GM10266 (cell line): ENCODE measurements at regions not wholly inside any gene's neighbourhood (a gene's known extent, or its start where the extent isn't known, plus 50 kb on each side); places are given as distances from the start of the nearest gene placed in this dataset.
"Not testable (repeated sequence)": the region's sequence is repeated elsewhere in the genome, so short reads cannot be mapped to it uniquely, and the experiment has no call there.

Experiments
- DNase-seq: peaks from one replicate; pipeline ENCODE4 v3.0.0; 2012; ENCODE audit errors: extremely low spot score
- TF ChIP-seq, protein P1 (sequence below): IDR thresholded peaks from 2 replicates; pipeline ENCODE4 v1.5.1; 2012; ENCODE audit warnings: mild to moderate bottlenecking, low read depth; ENCODE audit not compliant: control insufficient read depth, insufficient read depth; ENCODE audit errors: missing control alignments

GRCh38 chr18:78828131-78828530 is 151.5 kb upstream of the SALL3 start:
- TF ChIP-seq, protein P1, sequence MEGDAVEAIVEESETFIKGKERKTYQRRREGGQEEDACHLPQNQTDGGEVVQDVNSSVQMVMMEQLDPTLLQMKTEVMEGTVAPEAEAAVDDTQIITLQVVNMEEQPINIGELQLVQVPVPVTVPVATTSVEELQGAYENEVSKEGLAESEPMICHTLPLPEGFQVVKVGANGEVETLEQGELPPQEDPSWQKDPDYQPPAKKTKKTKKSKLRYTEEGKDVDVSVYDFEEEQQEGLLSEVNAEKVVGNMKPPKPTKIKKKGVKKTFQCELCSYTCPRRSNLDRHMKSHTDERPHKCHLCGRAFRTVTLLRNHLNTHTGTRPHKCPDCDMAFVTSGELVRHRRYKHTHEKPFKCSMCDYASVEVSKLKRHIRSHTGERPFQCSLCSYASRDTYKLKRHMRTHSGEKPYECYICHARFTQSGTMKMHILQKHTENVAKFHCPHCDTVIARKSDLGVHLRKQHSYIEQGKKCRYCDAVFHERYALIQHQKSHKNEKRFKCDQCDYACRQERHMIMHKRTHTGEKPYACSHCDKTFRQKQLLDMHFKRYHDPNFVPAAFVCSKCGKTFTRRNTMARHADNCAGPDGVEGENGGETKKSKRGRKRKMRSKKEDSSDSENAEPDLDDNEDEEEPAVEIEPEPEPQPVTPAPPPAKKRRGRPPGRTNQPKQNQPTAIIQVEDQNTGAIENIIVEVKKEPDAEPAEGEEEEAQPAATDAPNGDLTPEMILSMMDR, result no peak
- DNase-seq, result no peak

DNA sequence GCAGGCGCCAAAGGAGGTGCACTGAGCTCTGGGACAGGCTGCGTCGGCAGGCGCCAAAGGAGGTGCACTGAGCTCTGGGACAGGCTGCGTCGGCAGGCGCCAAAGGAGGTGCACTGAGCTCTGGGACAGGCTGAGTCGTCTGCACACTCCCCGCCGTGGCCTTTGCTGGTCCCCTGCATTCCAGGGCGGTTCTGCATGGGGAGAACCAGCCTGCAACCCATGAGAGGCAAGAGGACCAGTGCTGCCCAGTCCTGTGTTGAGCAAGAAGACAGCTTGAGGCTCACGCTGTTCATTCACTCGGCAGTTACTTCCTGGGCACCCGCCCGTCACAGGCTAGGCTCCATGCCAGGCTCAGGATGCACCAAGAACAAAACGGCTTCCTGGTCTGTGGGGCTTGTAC is 150.6 kb upstream of the SALL3 start:
- DNase-seq, result not testable (repeated sequence)

GRCh38 chr18:78830161-78830560 is 149.5 kb upstream of the SALL3 start:
- TF ChIP-seq, protein P1, result no peak
- no peak for DNase-seq

DNA sequence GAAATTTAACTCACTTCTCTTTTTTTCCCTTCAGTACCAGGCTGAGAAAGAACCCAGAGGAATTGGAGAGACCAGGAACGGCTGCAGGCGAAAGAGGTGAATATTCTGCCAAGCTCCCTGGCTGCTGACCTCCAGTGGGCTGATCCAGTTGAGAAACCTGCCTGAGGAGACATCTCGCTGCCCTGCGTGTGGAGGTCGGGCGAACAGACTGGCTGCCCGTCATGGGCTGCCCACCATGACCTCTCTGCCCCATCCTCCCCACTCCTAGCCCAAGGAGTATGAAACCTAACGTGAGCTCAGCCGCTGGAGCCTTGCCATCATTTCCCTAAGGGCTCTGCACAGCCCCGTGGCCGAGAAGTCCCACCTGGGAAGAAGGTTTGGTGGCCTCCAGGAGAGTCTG is 148.8 kb upstream of the SALL3 start:
- no peak for DNase-seq
- TF ChIP-seq, protein P1, result no peak

- no peak for DNase-seq
Measured at GRCh38 chr18:78831603-78832002, 148.0 kb upstream of the SALL3 start.

DNA sequence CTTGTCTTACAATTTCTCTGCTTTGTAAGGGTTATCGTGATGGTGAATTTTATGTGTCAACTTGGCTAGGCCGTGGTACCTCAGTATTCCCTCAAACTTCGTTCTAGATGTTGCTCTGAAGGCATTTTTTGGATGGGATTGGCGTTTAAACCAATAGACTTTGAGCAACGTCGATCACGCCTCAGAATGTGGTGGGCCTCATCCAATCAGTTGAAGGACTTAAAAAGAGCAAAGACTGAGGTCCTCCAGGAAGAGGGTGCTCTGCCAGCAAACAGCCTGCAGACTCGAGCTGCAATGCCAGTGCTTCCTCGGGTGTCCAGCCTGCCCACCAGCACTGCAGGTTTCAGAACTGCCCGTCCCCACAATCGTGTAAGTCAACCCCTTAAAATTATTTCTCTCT is 145.8 kb upstream of the SALL3 start:
- no peak for DNase-seq
- TF ChIP-seq, protein P1, result no peak

More at GRCh38 chr18:78831603-78832002, 148.0 kb upstream of the SALL3 start:
- TF ChIP-seq, protein P1, result no peak

GRCh38 chr18:78836838-78837237 is 142.8 kb upstream of the SALL3 start:
- no peak for DNase-seq
- TF ChIP-seq, protein P1, result no peak

GRCh38 chr18:78837754-78838153 is 141.9 kb upstream of the SALL3 start:
- DNase-seq, result no peak

More at GRCh38 chr18:78837754-78838153, 141.9 kb upstream of the SALL3 start:
- TF ChIP-seq, protein P1, result no peak
